Mucosa of descending colon (tissue), 3 donors: ENCODE measurements at regions not wholly inside any gene's neighbourhood (a gene's known extent, or its start where the extent isn't known, plus 50 kb on each side); places are given as distances from the start of the nearest gene placed in this dataset.
A peak's percentile ranks its signal among the peaks of the same experiment; 100 is the strongest.

Source experiments
- ATAC-seq: fragments of 200-7000 bp; cut with Tn5 transposase; one replicate; pipeline ENCODE4 v1.9.1; 2020; ENCODE audit warnings: mild to moderate bottlenecking, moderate library complexity
- DNase-seq, 3 donors: peaks; one replicate each; pipeline ENCODE4 v3.0.0-alpha.2; 2020
- H3K36me3 ChIP-seq: fragments of 200-600 bp; one replicate; pipeline ENCODE4 v1.8.0; 2021; ENCODE audit warnings: low read depth, mild to moderate bottlenecking
- H3K4me1 ChIP-seq: fragments of 200-600 bp; one replicate; pipeline ENCODE4 v1.8.0; 2021; ENCODE audit warnings: low read depth, mild to moderate bottlenecking
- H3K4me3 ChIP-seq: fragments of 200-600 bp; one replicate; pipeline ENCODE4 v1.8.0; 2021; ENCODE audit warnings: mild to moderate bottlenecking
- H3K9me3 ChIP-seq: fragments of 200-600 bp; one replicate; pipeline ENCODE4 v1.8.0; 2021; ENCODE audit warnings: mild to moderate bottlenecking
- intact Hi-C, 2 donors: fragments of 100-400 bp; cut with DNase I in 1 of 2; cut with micrococcal nuclease in 1 of 2; formaldehyde crosslinking; loops; one replicate each; pipeline versions ENCODE4 v1.11.0 to v1.11.1; 2022; cut with DNase I, micrococcal nuclease
- TF ChIP-seq, protein P1 (sequence below): fragments of 200-600 bp; IDR thresholded peaks from one replicate; pipeline ENCODE4 v1.8.0; 2022; ENCODE audit warnings: antibody characterized with exemption, mild to moderate bottlenecking
- donor health status: DM: no; HTN: no; CAD: no; lungs with moderate emphysema.
- donor health status: DM: no; HTN: no; CAD: no.
- donor health status: DM: no; HTN: yes; CAD: no.

- H3K36me3 ChIP-seq: no peaks in the 10 kb centered on the region
- TF ChIP-seq, protein P1, sequence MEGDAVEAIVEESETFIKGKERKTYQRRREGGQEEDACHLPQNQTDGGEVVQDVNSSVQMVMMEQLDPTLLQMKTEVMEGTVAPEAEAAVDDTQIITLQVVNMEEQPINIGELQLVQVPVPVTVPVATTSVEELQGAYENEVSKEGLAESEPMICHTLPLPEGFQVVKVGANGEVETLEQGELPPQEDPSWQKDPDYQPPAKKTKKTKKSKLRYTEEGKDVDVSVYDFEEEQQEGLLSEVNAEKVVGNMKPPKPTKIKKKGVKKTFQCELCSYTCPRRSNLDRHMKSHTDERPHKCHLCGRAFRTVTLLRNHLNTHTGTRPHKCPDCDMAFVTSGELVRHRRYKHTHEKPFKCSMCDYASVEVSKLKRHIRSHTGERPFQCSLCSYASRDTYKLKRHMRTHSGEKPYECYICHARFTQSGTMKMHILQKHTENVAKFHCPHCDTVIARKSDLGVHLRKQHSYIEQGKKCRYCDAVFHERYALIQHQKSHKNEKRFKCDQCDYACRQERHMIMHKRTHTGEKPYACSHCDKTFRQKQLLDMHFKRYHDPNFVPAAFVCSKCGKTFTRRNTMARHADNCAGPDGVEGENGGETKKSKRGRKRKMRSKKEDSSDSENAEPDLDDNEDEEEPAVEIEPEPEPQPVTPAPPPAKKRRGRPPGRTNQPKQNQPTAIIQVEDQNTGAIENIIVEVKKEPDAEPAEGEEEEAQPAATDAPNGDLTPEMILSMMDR: no peak
- H3K9me3 ChIP-seq: no peaks in the 10 kb centered on the region
- no peak for ATAC-seq
- no peak for DNase-seq
- no peaks in the 10 kb centered on the region for H3K4me1 ChIP-seq
- intact Hi-C loops: no loop called here
- H3K4me3 ChIP-seq: no peak overlapping the region
Measured at GRCh38 chr22:48322907-48323306, 1504.8 kb downstream of the BRD1 start.

GRCh38 chr22:48321986-48322545 is 1505.6 kb downstream of the BRD1 start:
- DNase-seq (peak in 1 of 3 donors; percentile 16), ATAC-seq (no peak)
- TF ChIP-seq, protein P1: no peak
- Histone ChIP-seq H3K4me1 (no peaks in the 10 kb centered on the region), H3K36me3 (no peaks in the 10 kb centered on the region), H3K9me3 (no peaks in the 10 kb centered on the region), H3K4me3 (no peak overlapping the region)
- intact Hi-C loops: no loop called here

DNA sequence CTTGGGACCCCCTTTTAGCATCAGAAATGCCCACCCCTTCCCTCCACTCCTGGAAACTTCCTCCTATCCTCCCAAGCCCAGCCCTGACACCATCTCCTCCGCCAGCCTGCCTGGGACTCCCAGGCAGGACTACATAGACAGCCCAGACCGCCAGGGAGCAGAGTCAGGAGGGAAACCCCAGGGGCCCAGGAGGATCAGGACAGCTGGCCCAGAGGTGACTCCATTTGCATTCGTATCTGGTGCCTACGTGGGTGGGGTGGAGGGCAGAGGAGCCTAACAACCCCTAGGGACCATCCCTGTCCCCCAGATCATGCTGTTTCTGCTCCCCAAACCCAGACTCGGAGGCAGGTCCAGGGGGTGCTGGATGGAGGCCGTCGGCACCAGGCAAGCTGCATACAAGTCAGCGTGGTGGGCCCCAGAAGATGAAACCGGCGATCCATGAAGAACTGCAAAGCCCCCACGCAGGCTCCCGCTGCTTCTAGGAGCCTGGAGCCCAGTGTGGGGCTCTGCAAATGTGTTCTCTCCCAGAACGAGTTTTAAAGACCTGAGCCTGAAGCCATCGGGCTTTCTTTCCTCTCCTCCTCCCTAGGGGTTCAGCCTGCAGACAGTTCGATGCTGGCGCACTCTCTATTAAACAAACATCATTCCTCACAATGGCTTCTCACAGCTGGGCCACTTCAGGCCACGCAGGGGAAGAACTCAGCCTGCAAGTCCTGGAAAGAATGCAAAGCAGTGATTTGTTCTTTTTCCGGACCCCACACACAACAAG is 1506.8 kb downstream of the BRD1 start:
- no peaks in the 10 kb centered on the region for H3K4me1 ChIP-seq
- no peak for ATAC-seq
- TF ChIP-seq, protein P1: no peak
- no peak overlapping the region for H3K4me3 ChIP-seq
- no peaks in the 10 kb centered on the region for H3K36me3 ChIP-seq
- intact Hi-C loops: no loop called here
- H3K9me3 ChIP-seq: no peaks in the 10 kb centered on the region
- DNase-seq: peak in 1 of 3 donors; percentile 12

DNA sequence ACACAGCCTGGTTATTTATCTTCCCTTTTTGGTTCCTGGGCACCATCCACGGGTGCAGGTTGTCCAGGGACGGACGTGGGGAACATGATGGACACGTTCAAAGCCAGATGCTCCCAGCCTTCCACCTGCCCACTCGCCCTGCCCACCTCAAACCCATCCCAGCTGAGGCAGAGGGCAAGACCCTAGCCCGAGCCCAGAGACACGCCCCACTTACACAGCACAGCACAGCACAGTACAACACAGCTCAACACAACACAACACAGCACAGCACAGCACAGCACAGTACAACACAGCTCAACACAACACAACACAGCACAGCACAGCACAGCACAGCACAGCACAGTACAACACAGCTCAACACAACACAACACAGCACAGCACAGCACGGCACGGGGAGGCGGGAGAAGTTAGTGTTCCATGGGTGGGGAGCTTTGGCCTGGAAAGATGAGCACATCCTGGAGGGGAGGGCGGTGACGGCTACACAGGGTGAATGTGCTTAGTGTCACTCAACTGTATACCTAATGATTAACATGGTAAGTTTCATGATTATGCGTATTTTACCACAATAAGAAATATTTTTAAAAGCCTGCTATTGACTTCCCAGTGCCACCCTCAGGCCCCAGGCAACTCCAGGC is 1507.5 kb downstream of the BRD1 start:
- Histone ChIP-seq H3K4me1 (no peaks in the 10 kb centered on the region), H3K9me3 (no peaks in the 10 kb centered on the region), H3K36me3 (no peaks in the 10 kb centered on the region), H3K4me3 (no peak overlapping the region)
- TF ChIP-seq, protein P1: no peak
- intact Hi-C loops: no loop called here
- ATAC-seq: no peak
- DNase-seq: no peak

- DNase-seq (peak in 2 of 3 donors; percentile 21 to 25), ATAC-seq (no peak)
- intact Hi-C loops: no loop called here
- Histone ChIP-seq H3K4me1 (no peaks in the 10 kb centered on the region), H3K9me3 (no peaks in the 10 kb centered on the region), H3K4me3 (no peak overlapping the region), H3K36me3 (no peaks in the 10 kb centered on the region)
- TF ChIP-seq, protein P1: no peak
Measured at GRCh38 chr22:48319321-48320047, 1508.2 kb downstream of the BRD1 start.
